GF-D8 (cell line): ENCODE measurements at regions not wholly inside any gene's neighbourhood (a gene's known extent, or its start where the extent isn't known, plus 50 kb on each side); places are given as distances from the start of the nearest gene placed in this dataset.
"Not testable (repeated sequence)": the region's sequence is repeated elsewhere in the genome, so short reads cannot be mapped to it uniquely, and the experiment has no call there.

ENCODE experiments used
- DNase-seq: peaks from one replicate; lab custom pipeline; 2025; lab: John Stamatoyannopoulos, UW

DNA sequence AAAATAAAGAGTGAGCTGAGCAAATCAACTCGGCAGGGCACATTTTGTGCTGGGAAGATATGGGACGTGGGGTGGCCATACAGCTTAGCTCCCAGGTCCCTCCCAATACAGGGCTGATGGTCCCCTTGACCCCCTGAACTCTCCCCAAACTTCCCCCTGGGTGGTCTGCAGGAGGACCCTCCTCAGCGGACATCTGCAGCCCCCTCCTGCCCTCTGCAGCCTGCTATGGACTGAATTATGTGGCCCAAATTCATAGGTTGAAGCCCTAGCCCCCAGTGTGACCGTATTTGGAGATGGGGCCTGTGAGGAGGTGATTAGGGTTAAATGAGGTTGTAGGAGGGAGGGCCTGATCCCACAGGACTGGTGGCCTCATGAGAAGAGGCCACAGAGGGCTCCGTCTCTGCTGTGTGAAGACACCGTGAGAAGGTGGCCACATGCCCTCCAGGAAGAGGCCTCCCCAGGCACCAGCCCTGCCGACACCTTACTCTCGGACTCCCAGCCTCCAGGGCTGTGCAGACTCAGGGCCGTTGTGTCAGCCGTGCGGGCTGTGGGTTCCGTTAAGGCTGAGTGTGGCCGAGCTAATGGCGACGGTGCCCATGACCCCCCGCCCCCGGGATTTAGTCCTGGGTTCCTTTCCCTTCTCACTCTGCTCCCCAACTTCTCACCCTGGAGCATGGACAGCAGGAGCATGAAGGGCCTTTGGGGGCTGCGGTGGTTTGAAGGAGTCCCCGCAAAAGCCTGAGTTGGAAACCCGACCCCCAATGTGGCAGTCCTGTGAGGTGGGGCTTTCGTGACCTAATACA lies 1042.8 kb downstream of the BRD1 start:
- DNase-seq = no peak

GRCh38 chr22:48783821-48784266 lies 1043.8 kb downstream of the BRD1 start:
- no peak for DNase-seq

DNA sequence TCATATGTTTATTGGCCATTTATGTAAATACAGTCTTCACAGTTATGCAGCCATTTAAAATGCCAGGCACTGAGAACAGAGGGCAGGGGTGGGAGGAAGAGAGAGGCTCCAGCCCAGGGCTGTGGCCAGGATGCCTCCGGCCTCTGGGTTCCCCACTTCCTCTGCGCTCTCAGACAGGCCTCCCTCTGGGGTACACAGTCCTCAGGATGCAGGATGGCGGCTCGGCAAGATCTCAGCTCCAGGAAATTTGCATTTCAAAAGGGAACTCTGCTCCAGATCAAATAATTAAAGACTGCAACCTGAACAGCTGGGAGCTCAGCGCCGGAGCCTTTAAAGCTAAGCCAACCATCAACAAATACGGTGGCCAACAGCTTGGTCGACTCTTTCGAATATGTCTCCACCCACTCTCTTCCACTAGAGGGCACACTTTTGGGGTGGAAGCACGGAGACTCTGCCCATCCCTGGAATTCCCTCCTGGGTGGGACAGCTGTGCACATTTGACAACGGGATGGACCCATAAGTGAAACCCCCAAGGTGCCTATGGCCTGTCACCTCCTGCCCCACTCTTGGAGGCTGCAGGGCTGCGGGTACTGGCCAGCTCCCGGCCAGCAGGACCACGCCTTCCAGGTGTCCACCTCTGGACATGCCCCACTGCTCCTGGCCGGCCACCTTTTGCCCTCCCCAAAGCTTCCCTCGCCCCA lies 1044.7 kb downstream of the BRD1 start:
- no peak for DNase-seq

DNA sequence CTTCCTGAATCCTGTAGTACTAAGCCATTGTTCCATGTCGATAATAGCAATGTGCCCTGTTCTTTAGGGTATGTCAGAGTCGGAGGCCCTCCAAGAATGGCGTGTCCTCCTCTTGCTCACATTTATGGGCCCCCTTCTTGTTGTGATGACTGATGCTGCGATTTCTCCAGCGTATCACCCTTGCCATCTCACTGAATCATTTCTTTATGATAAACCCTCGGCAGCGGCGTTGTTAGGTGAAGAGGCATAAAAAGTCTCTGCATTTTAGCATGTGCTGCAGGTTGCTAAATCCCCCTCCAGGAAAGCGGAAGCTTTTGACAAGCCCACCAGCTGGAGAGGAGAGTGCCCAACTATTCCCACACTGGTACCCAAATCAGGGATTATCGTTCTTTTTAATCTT lies 1045.3 kb downstream of the BRD1 start:
- DNase-seq = no peak

DNA sequence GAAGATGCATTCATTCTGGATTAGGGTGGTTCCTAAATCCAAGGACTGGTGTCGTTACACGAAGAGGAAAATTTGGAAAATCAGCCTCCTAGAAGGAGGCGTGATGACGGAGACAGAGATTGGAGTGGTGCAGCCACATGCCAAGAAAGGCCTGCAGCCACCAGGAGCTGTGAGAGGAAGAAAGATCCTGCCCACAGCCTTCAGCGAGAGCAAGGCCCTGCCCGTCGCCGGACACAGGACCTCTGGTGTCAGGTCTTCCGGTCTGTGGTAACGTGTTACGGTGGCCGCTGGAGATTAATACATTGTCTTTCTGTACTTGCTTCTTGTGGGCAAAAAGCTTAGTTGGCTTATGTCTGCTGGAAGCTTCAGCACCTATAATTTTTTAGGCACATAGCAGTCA lies 1045.8 kb downstream of the BRD1 start:
- DNase-seq = no peak

DNA sequence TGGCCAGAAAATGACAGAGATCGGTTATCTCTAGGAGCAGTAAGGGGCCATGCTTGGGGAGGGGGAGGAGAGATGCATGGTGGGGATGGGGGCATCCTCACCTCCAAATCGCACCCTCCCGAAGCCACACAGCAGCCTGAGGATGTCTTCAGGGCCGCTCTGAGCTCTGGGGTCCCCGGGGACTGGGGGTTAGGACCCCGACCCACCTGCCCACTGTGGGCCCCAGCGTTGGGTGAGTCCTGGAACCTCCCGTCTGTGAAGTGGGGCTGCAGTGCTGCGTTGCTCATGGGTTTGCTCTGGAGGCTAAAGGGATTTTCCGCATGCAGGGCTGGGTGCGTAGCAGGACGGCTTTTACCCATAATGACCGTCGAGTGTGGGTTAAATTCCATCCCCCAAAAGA lies 1046.3 kb downstream of the BRD1 start:
- no peak for DNase-seq

DNA sequence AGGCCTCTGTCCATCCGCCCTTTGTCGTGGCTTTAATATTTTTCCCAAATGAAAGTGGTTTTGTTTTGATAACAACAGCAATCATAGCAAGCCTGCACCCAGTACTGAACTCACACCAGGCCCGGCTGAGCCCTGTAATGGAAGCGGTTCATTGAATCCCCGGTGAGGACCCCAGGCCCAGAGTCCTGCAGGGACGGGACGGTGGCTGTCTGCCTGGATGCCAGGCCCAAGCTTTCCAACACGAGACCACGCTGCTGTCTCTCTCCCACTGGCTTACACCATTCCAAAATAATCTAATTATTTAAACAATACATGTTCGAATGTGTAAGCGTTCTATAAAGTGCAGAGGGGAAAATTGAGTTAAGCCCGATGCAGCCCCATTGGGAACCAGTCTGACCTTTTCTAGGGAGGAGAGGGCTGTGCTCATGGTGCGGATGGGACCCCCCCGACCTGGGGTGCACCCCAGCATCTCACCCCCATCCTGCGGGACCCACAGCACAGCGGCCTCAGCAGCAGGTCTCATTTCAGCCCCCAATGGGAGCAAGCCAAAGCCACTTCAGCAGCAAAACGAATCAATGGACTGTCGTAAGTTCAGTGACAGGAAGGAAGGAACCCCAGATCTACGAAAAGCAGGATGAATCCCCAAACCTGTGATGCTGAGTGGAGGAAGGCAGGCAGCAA lies 1046.9 kb downstream of the BRD1 start:
- DNase-seq = no peak

GRCh38 chr22:48779661-48780596 lies 1047.7 kb downstream of the BRD1 start:
- no peak for DNase-seq

DNA sequence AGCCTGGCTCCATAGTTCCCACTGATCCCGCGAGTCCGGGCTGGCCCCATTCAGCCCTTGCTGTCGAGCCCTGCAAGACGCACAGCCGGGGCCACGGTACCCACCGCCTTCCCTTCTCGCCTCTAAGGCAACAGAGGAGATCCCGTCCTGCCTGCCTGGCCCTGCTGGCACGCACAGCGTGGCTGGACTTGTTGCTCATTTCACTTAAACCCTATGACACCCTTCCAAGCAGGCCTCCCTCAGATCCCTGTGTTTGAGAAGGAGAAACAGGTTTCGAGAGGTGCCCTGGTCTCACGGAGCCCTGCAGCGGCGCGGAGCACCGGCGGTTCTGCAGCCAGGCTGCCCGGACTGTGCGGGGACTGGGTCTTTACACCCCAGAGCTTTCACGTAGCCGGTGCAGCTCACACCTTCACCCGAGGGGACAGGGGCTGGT lies 1048.4 kb downstream of the BRD1 start:
- no peak for DNase-seq

DNA sequence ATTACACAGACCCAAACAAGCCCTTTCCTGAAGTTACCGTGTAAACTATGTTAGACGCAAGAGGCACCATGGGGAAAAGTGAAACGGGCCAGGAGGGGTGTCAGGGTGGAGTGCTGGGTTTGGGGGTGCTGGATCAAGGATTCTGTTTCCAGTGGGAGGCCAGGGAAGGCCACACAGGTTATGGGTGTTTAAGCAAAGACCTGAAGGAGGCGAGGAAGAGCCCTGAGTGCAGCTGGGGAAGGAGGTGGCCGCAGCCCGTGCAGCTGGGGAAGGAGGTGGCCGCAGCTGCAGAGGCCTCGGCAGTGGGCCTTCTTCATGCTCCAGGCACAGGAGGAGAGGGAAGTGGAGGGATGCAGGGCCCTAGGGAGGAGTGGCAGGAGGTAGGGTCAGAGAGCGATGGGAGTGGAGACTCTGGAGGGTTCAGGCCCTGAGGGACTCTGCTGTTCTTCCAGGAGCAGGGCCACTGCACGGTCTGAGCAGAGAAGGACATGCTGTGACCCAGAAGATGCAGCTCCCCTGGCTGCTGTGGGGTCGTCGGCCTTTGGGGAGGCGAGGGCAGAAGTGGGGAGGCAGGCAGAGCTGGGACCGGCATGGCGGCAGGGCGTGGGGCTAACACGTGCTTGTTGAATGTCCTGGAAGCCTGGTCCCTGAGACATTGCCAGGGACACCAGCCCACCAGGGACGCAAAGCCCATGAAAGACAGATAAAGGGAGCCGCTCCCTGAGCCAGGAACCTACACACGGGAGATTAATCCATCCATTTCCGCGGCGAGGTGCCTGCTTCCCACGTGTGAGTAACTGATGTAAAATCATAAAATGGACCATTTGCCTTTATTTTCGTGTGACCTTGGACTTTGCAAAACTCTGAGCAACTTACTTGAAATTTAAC lies 1049.1 kb downstream of the BRD1 start:
- DNase-seq = no peak

DNA sequence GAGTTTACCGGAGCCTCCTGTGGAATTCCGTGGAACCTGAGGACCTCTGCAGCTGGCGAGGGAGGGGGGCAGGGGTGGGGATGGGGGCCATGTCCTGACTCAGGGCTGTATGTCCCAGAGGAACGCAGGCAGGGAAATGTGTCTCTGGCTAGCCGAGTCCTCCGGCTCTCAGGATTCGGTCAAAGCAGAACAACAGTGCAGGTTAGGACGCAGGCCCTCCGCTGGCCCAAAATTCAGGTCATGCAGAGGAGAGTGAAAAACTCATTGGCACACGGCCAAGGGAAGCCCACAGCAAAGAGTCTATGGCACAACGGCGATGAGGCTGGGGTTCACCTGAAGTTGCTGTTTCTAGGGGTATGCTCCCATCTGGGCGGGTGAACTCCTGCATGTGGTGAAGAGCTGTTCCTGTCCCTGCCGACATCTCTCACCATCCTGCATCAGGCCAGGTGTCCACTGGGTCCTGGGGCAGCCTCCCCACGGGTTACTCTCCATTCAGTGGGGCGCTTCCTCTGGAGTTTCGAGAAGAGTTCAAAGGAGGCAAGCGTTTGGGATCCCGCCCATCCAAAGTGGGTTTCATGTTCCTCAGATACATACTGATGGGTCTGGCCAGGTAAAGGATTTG lies 1055.3 kb downstream of the BRD1 start:
- DNase-seq = no peak

DNA sequence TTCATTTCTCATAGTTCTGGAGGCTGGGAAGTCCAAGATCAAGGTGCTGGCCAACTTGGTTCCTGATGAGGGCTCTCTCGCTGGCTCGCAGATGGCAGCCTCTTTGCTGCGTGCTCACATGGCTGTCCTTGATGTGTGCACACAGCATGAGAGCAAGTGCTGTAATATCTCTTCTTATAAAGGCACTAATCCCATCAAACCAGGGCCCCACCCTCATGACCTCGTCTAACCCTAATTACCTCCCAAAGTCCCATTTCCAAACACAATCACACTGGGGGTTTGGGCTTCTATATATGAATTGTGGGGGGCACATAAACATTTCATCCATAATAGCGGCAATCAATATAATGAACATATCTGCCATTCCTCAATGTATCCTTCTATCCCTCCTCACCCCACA lies 1062.1 kb downstream of the BRD1 start:
- DNase-seq = no peak

DNA sequence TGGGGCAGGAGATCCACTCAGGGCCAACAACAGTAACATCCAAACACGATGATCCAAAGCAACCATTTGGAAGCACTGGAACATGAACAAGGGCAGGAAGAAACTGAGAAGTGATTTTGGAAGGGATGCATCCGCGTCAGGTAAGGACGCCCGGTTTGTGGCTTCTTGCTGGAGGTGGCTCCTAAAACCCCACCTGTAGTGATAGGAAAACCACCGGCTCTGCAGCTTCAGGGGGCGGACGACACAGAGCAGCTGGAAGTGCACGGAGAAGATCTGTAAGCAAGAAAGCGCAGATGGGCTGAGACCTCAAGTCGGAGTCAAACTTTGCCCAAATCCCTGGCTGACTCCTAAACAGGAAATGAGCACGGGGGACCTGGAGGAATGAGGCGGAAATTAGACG lies 1066.1 kb downstream of the BRD1 start:
- DNase-seq = no peak

DNA sequence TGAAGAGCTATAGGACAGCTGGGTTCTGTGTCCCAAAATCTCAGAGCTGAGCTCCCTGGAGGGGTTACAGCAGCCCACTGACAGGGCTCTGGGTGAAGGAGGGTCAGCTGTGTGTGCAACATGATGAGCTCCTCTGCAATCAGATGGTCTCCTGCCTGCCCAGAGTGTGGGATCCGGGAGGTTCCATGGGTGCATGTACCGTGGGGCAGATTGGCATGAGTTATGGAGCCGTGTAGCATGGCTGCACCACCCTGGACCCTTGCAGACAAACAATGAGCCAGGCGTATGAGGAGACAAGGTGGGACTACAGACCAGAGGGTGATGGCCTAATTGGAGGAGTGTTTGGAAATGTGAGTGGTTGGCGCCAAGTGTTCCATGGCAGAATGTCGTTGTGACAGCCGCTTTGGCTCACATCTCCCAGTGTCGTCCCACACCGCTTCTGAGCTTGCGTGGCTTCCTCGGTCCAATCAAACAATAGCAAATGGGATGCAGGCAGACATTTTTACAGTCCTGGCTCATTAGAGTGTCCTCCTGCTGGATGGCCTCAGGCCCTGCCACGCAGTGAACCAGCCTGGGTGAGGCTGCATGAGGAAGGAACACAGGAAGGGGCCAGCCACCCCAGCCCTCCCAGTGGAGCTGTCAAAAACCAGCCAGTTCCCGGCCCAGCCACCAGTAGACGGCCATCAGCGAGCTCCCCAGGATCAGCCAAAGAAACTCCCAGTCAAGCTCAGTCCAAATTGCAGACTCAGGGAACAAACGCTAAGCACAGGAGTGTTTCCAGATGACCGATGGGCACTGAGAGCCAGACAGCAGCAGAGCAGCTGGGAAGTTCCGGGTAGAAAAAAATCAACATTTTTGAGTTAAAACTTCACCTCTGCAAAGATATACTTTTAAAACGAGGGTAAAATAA lies 1066.9 kb downstream of the BRD1 start:
- DNase-seq = no peak

DNA sequence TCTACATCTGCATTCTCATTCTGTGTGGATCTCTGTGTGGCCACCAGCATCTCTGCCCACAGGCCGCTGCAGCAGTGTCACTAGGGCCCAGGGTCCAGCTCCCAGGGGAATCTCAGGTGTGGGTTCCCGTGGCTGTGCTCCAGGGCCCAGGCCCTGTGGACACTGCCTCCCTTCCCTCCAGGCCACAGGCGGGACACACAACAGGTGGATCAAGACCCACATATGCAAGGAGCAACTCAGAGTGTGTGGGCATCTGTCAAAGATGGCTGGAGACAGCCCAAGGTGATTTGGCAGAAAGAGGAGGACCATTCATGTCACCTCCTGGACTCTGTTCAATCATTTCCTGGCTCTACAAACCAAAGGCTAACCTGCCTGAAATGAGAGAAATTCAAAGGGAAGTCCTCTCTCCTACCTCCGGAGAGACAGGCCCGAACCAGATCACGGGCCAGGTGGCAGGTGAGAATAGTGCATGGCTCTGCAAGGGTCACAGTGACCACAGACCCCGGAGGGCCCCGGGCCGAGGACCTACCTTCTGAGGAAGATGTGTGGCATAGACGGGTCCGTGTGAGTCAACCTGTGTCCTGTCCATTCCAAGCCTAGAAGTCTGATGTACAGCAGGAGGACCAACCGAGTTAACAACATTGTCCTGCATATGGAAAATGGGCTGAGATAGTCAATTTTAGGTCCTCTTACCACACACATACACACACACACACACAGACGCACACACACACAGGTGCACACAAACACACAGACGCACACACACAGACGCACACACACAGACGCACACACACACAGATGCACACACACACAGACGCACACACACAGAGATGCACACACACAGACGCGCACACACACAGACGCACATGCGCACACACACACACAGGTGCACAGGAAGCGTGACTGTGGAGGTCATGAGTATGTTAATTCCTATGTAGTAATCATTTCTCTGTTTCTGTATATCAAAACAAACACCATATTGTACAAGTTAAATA lies 1068.5 kb downstream of the BRD1 start:
- DNase-seq = no peak

DNA sequence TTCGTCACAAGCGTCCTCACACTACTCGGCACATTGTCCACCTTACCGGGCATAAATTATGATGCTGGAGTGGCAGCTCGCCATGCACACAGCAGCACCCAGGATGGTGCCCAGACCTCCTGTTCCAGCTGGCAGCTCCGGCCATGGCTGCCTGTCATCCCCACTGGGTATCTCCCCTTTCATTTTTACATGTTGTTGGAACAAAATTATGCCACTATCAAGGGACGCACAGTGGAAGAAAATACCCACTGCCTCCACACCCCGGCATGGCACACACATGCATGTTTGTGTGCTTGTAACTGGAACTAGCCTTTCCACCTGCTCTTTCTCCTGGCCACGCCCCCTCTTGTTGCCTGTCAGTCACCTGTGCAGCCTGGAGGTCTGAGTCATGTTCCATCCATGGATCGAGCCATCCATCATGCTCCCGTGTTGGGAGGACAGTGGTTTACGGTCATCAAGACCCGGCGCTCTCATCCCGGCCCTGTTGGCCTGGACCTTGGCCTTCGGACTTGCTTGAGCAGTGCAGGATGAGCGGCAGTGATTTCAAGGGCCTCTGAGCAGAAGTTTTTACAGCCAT lies 1069.6 kb downstream of the BRD1 start:
- no peak for DNase-seq

- DNase-seq = no peak
Observed at GRCh38 chr22:48757581-48757980, 1070.1 kb downstream of the BRD1 start.

DNA sequence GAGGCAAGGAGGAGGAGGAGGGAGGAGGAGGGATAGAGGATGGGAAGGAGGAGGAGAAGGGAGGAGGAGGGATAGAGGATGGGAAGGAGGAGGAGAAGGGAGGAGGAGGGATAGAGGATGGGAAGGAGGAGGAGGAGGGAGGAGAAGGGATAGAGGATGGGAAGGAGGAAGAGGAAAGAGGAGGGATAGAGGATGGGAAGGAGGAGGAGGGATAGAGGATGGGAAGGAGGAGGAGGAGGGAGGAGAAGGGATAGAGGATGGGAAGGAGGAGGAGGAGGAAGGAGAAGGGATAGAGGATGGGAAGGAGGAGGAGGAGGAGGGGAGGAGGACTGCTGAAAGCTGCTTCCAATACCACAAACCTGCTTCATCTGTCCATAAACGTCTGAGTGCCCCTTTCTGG lies 1070.5 kb downstream of the BRD1 start:
- DNase-seq = not testable (repeated sequence)
